Peyer's patch (tissue), 4 donors: ENCODE measurements at regions not wholly inside any gene's neighbourhood (a gene's known extent, or its start where the extent isn't known, plus 50 kb on each side); places are given as distances from the start of the nearest gene placed in this dataset.

Experiments used
- DNase-seq, 3 donors: peaks; one replicate each; pipeline ENCODE4 v3.0.0-alpha.2; 2017 to 2019
- H3K27ac ChIP-seq, 4 donors: fragments of 200-600 bp; sonication (generic); one replicate each; pipeline ENCODE4 v1.5.1; 2016 to 2019
- H3K27me3 ChIP-seq, 2 donors: fragments of 200-600 bp; sonication (generic); one replicate each; pipeline ENCODE4 v1.5.1; 2019
- H3K36me3 ChIP-seq, 3 donors: fragments of 200-600 bp; sonication (generic); one replicate each; pipeline ENCODE4 v1.5.1; 2016 to 2019
- H3K4me1 ChIP-seq, 4 donors: fragments of 200-600 bp; sonication (generic); one replicate each; pipeline ENCODE4 v1.5.1; 2016 to 2019
- H3K4me3 ChIP-seq, 4 donors: fragments of 200-600 bp; sonication (generic); 1 replicate in 3 of 4; 2 replicates in 1 of 4; pipeline ENCODE4 v1.5.1; 2016 to 2019; ENCODE audit warnings: mild to moderate bottlenecking in 1 of 4
- H3K9me3 ChIP-seq, 4 donors: fragments of 200-600 bp; sonication (generic); one replicate each; pipeline ENCODE4 v1.5.1; 2016 to 2019; ENCODE audit warnings: mild to moderate bottlenecking in 1 of 4
- CTCF ChIP-seq, 6 experiments: fragments of 450-650 bp in 4 of 6; fragments of 200-600 bp in 2 of 6; sonication (generic) in 1 of 6; IDR thresholded peaks; one replicate each; pipeline ENCODE4 v1.5.1; 2017 to 2019; ENCODE audit warnings: antibody characterized with exemption in 6 of 6, mild to moderate bottlenecking in 3 of 6, moderate library complexity in 1 of 6
- POLR2A ChIP-seq, 2 donors: fragments of 450-650 bp; IDR thresholded peaks; one replicate each; pipeline ENCODE4 v1.5.1; 2017; ENCODE audit warnings: antibody characterized with exemption in 2 of 2, mild to moderate bottlenecking in 2 of 2, moderate library complexity in 2 of 2

GRCh38 chr4:185924458-185925044 is 112.6 kb upstream of the SORBS2 start:
- Histone ChIP-seq H3K4me3 (no peak overlapping the region), H3K36me3 (no peaks in the 10 kb centered on the region), H3K27me3 (no peaks in the 10 kb centered on the region), H3K9me3 (no peaks in the 10 kb centered on the region), H3K4me1 (no peaks in the 10 kb centered on the region), H3K27ac (no peak overlapping the region)
- TF ChIP-seq CTCF (IDR thresholded peaks at IDR 0.05) (no peak), POLR2A (IDR thresholded peaks at IDR 0.05) (no peak)
- no peak for DNase-seq

- no peaks in the 10 kb centered on the region for H3K36me3 ChIP-seq
- peak in 2 of 3 donors; percentile 58 for DNase-seq
- no peaks in the 10 kb centered on the region for H3K27me3 ChIP-seq
- peak overlapping the region in 1 of 4 donors; percentile 71 for H3K27ac ChIP-seq
- H3K4me3 ChIP-seq: peak overlapping the region in 2 of 4 donors; percentile 38 to 46
- no peak for TF ChIP-seq POLR2A (IDR thresholded peaks at IDR 0.05)
- peak in 2 of 6 experiments; percentile 10 to 24 for TF ChIP-seq CTCF (IDR thresholded peaks at IDR 0.05)
- no peaks in the 10 kb centered on the region for H3K9me3 ChIP-seq
- no peaks in the 10 kb centered on the region for H3K4me1 ChIP-seq
Observed at GRCh38 chr4:185925910-185926360, 113.9 kb upstream of the SORBS2 start.

- no peaks in the 10 kb centered on the region for H3K9me3 ChIP-seq
- DNase-seq: no peak
- H3K27ac ChIP-seq: no peak overlapping the region
- no peaks in the 10 kb centered on the region for H3K4me1 ChIP-seq
- no peak overlapping the region for H3K4me3 ChIP-seq
- TF ChIP-seq POLR2A (IDR thresholded peaks at IDR 0.05) (no peak), CTCF (IDR thresholded peaks at IDR 0.05) (no peak)
- no peaks in the 10 kb centered on the region for H3K36me3 ChIP-seq
- H3K27me3 ChIP-seq: no peaks in the 10 kb centered on the region
Observed at GRCh38 chr4:185931375-185931774, 119.4 kb upstream of the SORBS2 start.

- no peak for DNase-seq
- no peak overlapping the region for H3K27ac ChIP-seq
- TF ChIP-seq POLR2A (IDR thresholded peaks at IDR 0.05): no peak
- TF ChIP-seq CTCF (IDR thresholded peaks at IDR 0.05): no peak
Observed at GRCh38 chr4:185931986-185932385, 120.0 kb upstream of the SORBS2 start.

GRCh38 chr4:185932491-185932890 is 120.5 kb upstream of the SORBS2 start:
- H3K4me1 ChIP-seq: no peaks in the 10 kb centered on the region
- H3K4me3 ChIP-seq: no peak overlapping the region
- H3K9me3 ChIP-seq: no peaks in the 10 kb centered on the region
- TF ChIP-seq CTCF (IDR thresholded peaks at IDR 0.05): no peak
- no peaks in the 10 kb centered on the region for H3K36me3 ChIP-seq
- no peak for DNase-seq
- no peaks in the 10 kb centered on the region for H3K27me3 ChIP-seq
- H3K27ac ChIP-seq: no peak overlapping the region

More at GRCh38 chr4:185931986-185932385, 120.0 kb upstream of the SORBS2 start:
- Histone ChIP-seq H3K4me3 (no peak overlapping the region), H3K27me3 (no peaks in the 10 kb centered on the region), H3K36me3 (no peaks in the 10 kb centered on the region), H3K4me1 (no peaks in the 10 kb centered on the region), H3K9me3 (no peaks in the 10 kb centered on the region)
